Thyroid gland (tissue), 4 donors: ENCODE measurements at regions not wholly inside any gene's neighbourhood (a gene's known extent, or its start where the extent isn't known, plus 50 kb on each side); places are given as distances from the start of the nearest gene placed in this dataset.

ENCODE experiments used
- CTCF ChIP-seq, 6 experiments: fragments of 200-600 bp in 3 of 6; fragments of 450-650 bp in 3 of 6; sonication (generic) in 3 of 6; IDR thresholded peaks; one replicate each; pipeline ENCODE4 v1.5.1; 2016 to 2019; ENCODE audit warnings: antibody characterized with exemption in 6 of 6, mild to moderate bottlenecking in 2 of 6, inconsistent platforms in 1 of 6, moderate library complexity in 1 of 6
- POLR2A ChIP-seq, 2 donors: fragments of 450-650 bp; IDR thresholded peaks; one replicate each; pipeline ENCODE4 v1.6.1; 2017; ENCODE audit warnings: antibody characterized with exemption in 2 of 2, mild to moderate bottlenecking in 2 of 2, moderate library complexity in 1 of 2

DNA sequence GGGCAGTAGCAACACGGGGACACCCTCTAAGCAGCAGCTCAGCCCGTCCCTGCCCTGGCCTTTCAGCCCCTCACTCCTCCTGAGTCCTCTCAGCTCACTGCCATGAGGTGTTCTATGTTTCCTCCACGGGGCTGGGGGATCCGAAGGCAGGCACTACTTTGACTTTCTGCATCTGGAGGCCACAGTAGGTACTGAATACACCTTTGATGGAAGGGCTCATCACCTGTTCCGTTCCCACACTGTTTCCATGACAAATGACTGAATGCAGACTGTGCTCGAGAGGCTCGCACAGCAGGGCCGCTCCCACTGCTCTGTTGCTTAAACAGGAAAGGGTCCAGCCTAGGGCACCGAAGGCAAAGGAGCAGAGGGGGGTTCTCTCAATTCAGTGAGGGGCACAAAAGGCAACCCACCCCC, 77.6 kb upstream of the DNAH14 start:
- no peak for TF ChIP-seq CTCF (IDR thresholded peaks at IDR 0.05)
- TF ChIP-seq POLR2A (IDR thresholded peaks at IDR 0.05): no peak
